Neutrophil (primary cell): ENCODE measurements at regions not wholly inside any gene's neighbourhood (a gene's known extent, or its start where the extent isn't known, plus 50 kb on each side); places are given as distances from the start of the nearest gene placed in this dataset.
A peak's percentile ranks its signal among the peaks of the same experiment; 100 is the strongest.

Experiments
- H3K27ac ChIP-seq: fragments of 200-600 bp; sonication (generic); 2 replicates; pipeline ENCODE4 v1.5.1; 2016; ENCODE audit warnings: mild to moderate bottlenecking, moderate library complexity
- H3K27me3 ChIP-seq: fragments of 200-600 bp; sonication (generic); 2 replicates; pipeline ENCODE4 v1.6.0; 2016; ENCODE audit warnings: mild to moderate bottlenecking
- H3K36me3 ChIP-seq: fragments of 200-600 bp; sonication (generic); 2 replicates; pipeline ENCODE4 v1.5.1; 2017
- H3K4me1 ChIP-seq, 2 experiments: fragments of 200-600 bp in 1 of 2; sonication (generic) in 1 of 2; 1 replicate in 1 of 2; 2 replicates in 1 of 2; pipeline versions ENCODE4 v1.5.1 to v1.6.1; 2013 to 2016; ENCODE audit warnings: low read depth in 1 of 2, low read length in 1 of 2, mild to moderate bottlenecking in 1 of 2, moderate library complexity in 1 of 2; ENCODE audit not compliant: control insufficient read depth in 1 of 2, insufficient read depth in 1 of 2
- H3K4me3 ChIP-seq, 2 experiments: fragments of 200-600 bp in 1 of 2; sonication (generic) in 1 of 2; 1 replicate in 1 of 2; 2 replicates in 1 of 2; pipeline ENCODE4 v1.5.1; 2013 to 2016; ENCODE audit warnings: low read depth in 1 of 2, low read length in 1 of 2, mild to moderate bottlenecking in 1 of 2, moderate library complexity in 1 of 2
- H3K9me3 ChIP-seq: fragments of 200-600 bp; sonication (generic); 2 replicates; pipeline ENCODE4 v1.5.1; 2016
- TF ChIP-seq, protein P1 (sequence below): fragments of 200-600 bp; sonication (generic); IDR thresholded peaks from 2 replicates; pipeline ENCODE4 v1.5.1; 2016; ENCODE audit warnings: antibody characterized with exemption

DNA sequence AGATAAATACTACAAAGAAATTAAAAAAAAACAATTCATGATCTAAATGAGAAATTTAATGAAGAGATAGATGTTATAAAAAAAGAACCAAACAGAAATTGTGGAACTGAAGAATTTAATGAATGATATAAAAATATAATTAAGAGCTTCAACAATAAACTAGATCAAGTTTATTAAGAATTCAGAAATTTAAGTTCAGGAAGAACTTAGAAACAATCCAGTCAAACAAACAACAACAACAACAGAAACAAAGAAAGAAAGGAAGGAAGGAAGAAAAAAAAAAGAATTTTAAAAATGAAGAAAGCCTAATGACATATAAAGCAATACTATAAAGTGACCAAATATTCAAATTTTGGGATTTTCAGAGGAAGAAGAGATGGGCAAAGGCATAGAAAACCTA lies 157.3 kb upstream of the FOXN2 start:
- H3K27me3 ChIP-seq = no peaks in the 10 kb centered on the region
- H3K36me3 ChIP-seq = no peaks in the 10 kb centered on the region
- TF ChIP-seq, protein P1, sequence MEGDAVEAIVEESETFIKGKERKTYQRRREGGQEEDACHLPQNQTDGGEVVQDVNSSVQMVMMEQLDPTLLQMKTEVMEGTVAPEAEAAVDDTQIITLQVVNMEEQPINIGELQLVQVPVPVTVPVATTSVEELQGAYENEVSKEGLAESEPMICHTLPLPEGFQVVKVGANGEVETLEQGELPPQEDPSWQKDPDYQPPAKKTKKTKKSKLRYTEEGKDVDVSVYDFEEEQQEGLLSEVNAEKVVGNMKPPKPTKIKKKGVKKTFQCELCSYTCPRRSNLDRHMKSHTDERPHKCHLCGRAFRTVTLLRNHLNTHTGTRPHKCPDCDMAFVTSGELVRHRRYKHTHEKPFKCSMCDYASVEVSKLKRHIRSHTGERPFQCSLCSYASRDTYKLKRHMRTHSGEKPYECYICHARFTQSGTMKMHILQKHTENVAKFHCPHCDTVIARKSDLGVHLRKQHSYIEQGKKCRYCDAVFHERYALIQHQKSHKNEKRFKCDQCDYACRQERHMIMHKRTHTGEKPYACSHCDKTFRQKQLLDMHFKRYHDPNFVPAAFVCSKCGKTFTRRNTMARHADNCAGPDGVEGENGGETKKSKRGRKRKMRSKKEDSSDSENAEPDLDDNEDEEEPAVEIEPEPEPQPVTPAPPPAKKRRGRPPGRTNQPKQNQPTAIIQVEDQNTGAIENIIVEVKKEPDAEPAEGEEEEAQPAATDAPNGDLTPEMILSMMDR = no peak
- no peak overlapping the region for H3K27ac ChIP-seq
- H3K4me3 ChIP-seq = no peak overlapping the region
- H3K4me1 ChIP-seq = peaks cover 15 to 17% of the 10 kb centered on the region in 2 experiments
- no peaks in the 10 kb centered on the region for H3K9me3 ChIP-seq

DNA sequence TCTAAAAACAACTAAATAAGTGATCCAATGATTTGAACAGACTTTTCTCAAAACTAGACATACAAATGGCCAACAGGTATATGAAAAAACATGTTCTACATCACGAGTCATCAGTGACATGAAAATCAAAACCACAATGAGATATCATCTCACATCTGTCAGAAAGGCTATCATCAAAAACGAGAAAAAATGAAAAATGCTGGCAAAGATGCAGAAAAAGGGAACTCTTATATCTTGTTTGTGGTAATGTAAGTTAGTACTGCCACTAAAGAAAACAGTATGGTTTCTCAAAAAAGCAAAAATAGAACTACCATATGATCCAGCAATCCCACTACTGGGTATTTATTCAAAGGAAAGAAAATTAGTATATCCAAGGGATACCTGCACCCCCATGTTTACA lies 152.9 kb upstream of the FOXN2 start:
- Histone ChIP-seq H3K27ac (peak overlapping the region; percentile 80), H3K4me1 (peaks cover 60 to 61% of the 10 kb centered on the region in 2 experiments)
- TF ChIP-seq, protein P1 = no peak

DNA sequence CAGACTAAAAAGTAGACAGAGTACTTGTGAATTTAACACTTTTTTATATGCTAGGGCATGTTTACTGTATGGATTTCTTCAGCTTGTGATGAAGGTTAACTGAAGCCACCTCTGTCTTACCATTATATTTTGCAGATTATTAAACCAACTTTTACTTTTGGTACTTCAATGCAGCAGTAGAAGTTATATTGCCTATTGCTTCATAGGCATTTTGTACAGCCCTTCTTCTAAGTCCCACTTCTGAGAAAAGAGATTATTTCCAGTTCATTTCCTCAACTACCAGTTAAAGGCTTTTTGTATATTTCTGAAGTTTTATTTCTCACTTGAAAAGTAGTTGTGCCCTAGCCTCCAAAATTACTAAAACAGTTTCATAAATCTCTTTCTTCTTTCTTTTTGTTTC lies 151.7 kb upstream of the FOXN2 start:
- Histone ChIP-seq H3K4me3 (no peak overlapping the region), H3K36me3 (no peaks in the 10 kb centered on the region), H3K27me3 (no peaks in the 10 kb centered on the region), H3K9me3 (no peaks in the 10 kb centered on the region), H3K4me1 (peaks cover 60 to 62% of the 10 kb centered on the region in 2 experiments), H3K27ac (peak overlapping the region; percentile 80)
- TF ChIP-seq, protein P1 = no peak

More for the DNA sequence above, 152.9 kb upstream of the FOXN2 start:
- Histone ChIP-seq H3K27me3 (no peaks in the 10 kb centered on the region), H3K4me3 (no peak overlapping the region), H3K36me3 (no peaks in the 10 kb centered on the region), H3K9me3 (no peaks in the 10 kb centered on the region)

GRCh38 chr2:48165070-48165753 lies 149.3 kb upstream of the FOXN2 start:
- H3K36me3 ChIP-seq = no peaks in the 10 kb centered on the region
- peak overlapping the region; percentile 80 for H3K27ac ChIP-seq
- peaks cover 80% of the 10 kb centered on the region in 2 experiments for H3K4me1 ChIP-seq
- no peaks in the 10 kb centered on the region for H3K27me3 ChIP-seq
- H3K4me3 ChIP-seq = no peak overlapping the region
- no peaks in the 10 kb centered on the region for H3K9me3 ChIP-seq
- TF ChIP-seq, protein P1 = no peak

DNA sequence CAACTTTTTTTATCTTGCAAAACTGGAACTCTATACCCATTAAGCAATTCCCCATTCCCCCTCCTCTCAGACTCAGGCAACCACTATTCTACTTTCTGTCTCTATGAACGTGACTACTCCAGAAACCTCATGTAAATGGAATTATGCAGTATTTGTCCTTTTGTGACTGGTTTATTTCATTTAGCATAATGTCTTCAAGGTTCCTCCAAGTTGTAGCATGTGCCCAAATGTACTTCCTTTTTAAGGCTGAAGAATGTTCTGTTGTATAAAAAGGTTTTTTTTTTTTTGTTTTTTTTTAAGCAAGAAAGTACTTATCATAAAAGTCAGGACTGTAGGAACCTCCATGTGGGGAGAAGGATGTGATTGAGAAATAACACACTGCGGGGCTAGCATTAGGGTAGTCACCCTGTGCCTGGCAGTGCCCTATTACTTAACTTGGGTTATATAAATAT lies 145.3 kb upstream of the FOXN2 start:
- TF ChIP-seq, protein P1 = no peak
- no peaks in the 10 kb centered on the region for H3K9me3 ChIP-seq
- peaks cover 56 to 60% of the 10 kb centered on the region in 2 experiments for H3K4me1 ChIP-seq
- H3K36me3 ChIP-seq = no peaks in the 10 kb centered on the region
- no peak overlapping the region for H3K4me3 ChIP-seq
- no peaks in the 10 kb centered on the region for H3K27me3 ChIP-seq
- peak overlapping the region; percentile 71 for H3K27ac ChIP-seq
